Effector CD4-positive, alpha-beta T cell (primary cell): ENCODE measurements at regions not wholly inside any gene's neighbourhood (a gene's known extent, or its start where the extent isn't known, plus 50 kb on each side); places are given as distances from the start of the nearest gene placed in this dataset.
"Not testable (repeated sequence)": the region's sequence is repeated elsewhere in the genome, so short reads cannot be mapped to it uniquely, and the experiment has no call there.

Source experiments
- DNase-seq: peaks from one replicate; pipeline ENCODE4 v3.0.0-alpha.2; 2020

GRCh38 chr17:73855720-73856333, 211.6 kb upstream of the SDK2 start:
- no peak for DNase-seq

GRCh38 chr17:73856556-73856955, 212.3 kb upstream of the SDK2 start:
- no peak for DNase-seq

GRCh38 chr17:73859439-73860008, 215.3 kb upstream of the SDK2 start:
- not testable (repeated sequence) for DNase-seq

- no peak for DNase-seq
These were observed 217.3 kb upstream of the SDK2 start for GRCh38 chr17:73861543-73861942.

GRCh38 chr17:73863761-73864535, 219.7 kb upstream of the SDK2 start:
- no peak for DNase-seq

GRCh38 chr17:73865831-73866230, 221.6 kb upstream of the SDK2 start:
- DNase-seq: no peak

GRCh38 chr17:73867056-73867455, 222.8 kb upstream of the SDK2 start:
- no peak for DNase-seq

- DNase-seq: no peak
These were observed 225.8 kb upstream of the SDK2 start for GRCh38 chr17:73870068-73870467.

GRCh38 chr17:73870473-73870872, 226.2 kb upstream of the SDK2 start:
- no peak for DNase-seq

GRCh38 chr17:73872816-73873215, 228.6 kb upstream of the SDK2 start:
- no peak for DNase-seq

GRCh38 chr17:73874008-73874720, 229.9 kb upstream of the SDK2 start:
- no peak for DNase-seq

GRCh38 chr17:73875346-73875745, 231.1 kb upstream of the SDK2 start:
- no peak for DNase-seq

GRCh38 chr17:73877962-73878361, 233.7 kb upstream of the SDK2 start:
- DNase-seq: no peak

GRCh38 chr17:73878923-73879322, 234.7 kb upstream of the SDK2 start:
- no peak for DNase-seq

- no peak for DNase-seq
These were observed 235.7 kb upstream of the SDK2 start for GRCh38 chr17:73879987-73880386.

- DNase-seq: no peak
These were observed 238.3 kb upstream of the SDK2 start for GRCh38 chr17:73882590-73882989.

- no peak for DNase-seq
These were observed 238.9 kb upstream of the SDK2 start for GRCh38 chr17:73883175-73883574.

- DNase-seq: no peak
These were observed 243.5 kb upstream of the SDK2 start for GRCh38 chr17:73887739-73888138.

- DNase-seq: no peak
These were observed 244.6 kb upstream of the SDK2 start for GRCh38 chr17:73888862-73889261.

GRCh38 chr17:73889439-73889838, 245.2 kb upstream of the SDK2 start:
- no peak for DNase-seq

GRCh38 chr17:73890831-73891405, 246.7 kb upstream of the SDK2 start:
- DNase-seq: no peak

- no peak for DNase-seq
These were observed 250.9 kb upstream of the SDK2 start for GRCh38 chr17:73895157-73895556.

- no peak for DNase-seq
These were observed 252.7 kb upstream of the SDK2 start for GRCh38 chr17:73896966-73897365.
